ENCODE measurements at regions not wholly inside any gene's neighbourhood (a gene's known extent, or its start where the extent isn't known, plus 50 kb on each side); places are given as distances from the start of the nearest gene placed in this dataset.

GRCh38 chr12:4160314-4161040 lies 113.1 kb upstream of the CCND2 start:
- in situ Hi-C loops (cut with MboI; ENCODE audit: low pct_unique_long_range_greater_than_20kb, low sequenced_read_pairs, unreplicated experiment), result no loop called here
- TF ChIP-seq, protein P1, sequence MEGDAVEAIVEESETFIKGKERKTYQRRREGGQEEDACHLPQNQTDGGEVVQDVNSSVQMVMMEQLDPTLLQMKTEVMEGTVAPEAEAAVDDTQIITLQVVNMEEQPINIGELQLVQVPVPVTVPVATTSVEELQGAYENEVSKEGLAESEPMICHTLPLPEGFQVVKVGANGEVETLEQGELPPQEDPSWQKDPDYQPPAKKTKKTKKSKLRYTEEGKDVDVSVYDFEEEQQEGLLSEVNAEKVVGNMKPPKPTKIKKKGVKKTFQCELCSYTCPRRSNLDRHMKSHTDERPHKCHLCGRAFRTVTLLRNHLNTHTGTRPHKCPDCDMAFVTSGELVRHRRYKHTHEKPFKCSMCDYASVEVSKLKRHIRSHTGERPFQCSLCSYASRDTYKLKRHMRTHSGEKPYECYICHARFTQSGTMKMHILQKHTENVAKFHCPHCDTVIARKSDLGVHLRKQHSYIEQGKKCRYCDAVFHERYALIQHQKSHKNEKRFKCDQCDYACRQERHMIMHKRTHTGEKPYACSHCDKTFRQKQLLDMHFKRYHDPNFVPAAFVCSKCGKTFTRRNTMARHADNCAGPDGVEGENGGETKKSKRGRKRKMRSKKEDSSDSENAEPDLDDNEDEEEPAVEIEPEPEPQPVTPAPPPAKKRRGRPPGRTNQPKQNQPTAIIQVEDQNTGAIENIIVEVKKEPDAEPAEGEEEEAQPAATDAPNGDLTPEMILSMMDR (IDR thresholded peaks at IDR 0.05; ENCODE audit: extremely low read depth, insufficient read depth, missing control alignments), result no peak
- no peak for DNase-seq (ENCODE audit: low spot score)

DNA sequence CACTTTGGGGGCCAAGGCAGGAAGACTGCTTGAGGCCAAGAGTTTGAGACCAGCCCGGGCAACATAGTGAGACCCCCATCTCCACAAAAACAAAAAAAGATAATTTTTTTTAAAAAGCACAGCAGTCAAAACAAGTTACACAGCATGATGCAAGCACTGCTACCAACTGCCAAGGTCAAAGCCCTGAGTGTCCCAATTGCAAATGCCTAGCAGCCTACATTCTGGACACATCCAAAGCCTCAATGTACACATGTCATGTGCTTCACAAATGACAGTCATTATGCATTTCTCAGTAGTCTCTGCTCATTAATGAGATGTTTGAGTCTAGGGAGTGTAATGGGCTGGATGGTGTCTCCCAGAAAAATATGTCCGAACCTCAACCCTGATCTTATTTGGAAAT lies 113.7 kb upstream of the CCND2 start:
- DNase-seq (ENCODE audit: low spot score), result no peak
- in situ Hi-C loops (cut with MboI; ENCODE audit: low pct_unique_long_range_greater_than_20kb, low sequenced_read_pairs, unreplicated experiment), result no loop called here
- TF ChIP-seq, protein P1 (IDR thresholded peaks at IDR 0.05; ENCODE audit: extremely low read depth, insufficient read depth, missing control alignments), result no peak

DNA sequence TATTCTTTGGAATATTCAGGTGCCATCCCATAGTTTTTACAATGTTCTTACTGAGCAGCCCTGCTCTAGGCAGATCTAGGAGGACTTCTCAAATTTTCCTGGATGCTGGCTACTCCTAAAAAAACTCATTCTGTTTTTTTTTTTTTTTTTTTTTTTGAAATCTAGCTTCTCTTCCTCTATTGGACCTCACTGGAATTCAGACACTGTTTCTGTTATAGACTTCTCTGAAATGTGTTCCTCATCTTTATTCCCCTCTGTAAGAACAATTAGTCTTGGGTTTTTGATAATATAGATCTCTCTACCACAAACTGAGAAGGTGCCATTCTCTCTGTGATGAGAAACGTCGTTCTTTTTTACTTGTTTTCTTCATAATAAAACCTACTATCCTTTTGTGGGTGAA lies 115.3 kb upstream of the CCND2 start:
- in situ Hi-C loops (cut with MboI; ENCODE audit: low pct_unique_long_range_greater_than_20kb, low sequenced_read_pairs, unreplicated experiment), result no loop called here
- TF ChIP-seq, protein P1 (IDR thresholded peaks at IDR 0.05; ENCODE audit: extremely low read depth, insufficient read depth, missing control alignments), result no peak
- DNase-seq (ENCODE audit: low spot score), result no peak

DNA sequence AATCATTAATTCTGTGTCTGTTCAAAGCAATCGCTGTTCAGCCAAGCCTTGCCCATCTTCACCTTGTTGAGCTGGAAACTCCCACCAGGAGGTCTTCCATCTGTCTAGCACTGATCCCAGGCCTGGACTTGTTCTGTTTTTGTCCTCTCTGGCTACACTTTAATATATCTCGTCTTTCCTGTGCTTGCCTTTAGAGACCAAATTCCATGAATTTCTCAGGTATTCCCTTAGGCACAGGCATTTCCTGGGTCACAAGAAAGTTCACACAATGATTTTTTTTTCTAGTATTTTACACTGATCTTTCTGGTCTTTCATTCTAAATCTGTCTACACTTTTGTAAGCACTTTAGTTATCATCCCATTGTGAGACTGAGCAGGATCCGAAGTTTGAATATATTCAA lies 116.4 kb upstream of the CCND2 start:
- DNase-seq (ENCODE audit: low spot score), result no peak
- TF ChIP-seq, protein P1 (IDR thresholded peaks at IDR 0.05; ENCODE audit: extremely low read depth, insufficient read depth, missing control alignments), result no peak
- in situ Hi-C loops (cut with MboI; ENCODE audit: low pct_unique_long_range_greater_than_20kb, low sequenced_read_pairs, unreplicated experiment), result no loop called here

- in situ Hi-C loops (cut with MboI; ENCODE audit: low pct_unique_long_range_greater_than_20kb, low sequenced_read_pairs, unreplicated experiment), result no loop called here
- no peak for DNase-seq (ENCODE audit: low spot score)
- TF ChIP-seq, protein P1 (IDR thresholded peaks at IDR 0.05; ENCODE audit: extremely low read depth, insufficient read depth, missing control alignments), result no peak
Observed at GRCh38 chr12:4156317-4156716, 117.2 kb upstream of the CCND2 start.

- TF ChIP-seq, protein P1 (IDR thresholded peaks at IDR 0.05; ENCODE audit: extremely low read depth, insufficient read depth, missing control alignments), result no peak
- DNase-seq (ENCODE audit: low spot score), result no peak
- in situ Hi-C loops (cut with MboI; ENCODE audit: low pct_unique_long_range_greater_than_20kb, low sequenced_read_pairs, unreplicated experiment), result no loop called here
Observed at GRCh38 chr12:4154672-4155225, 118.8 kb upstream of the CCND2 start.
